ENCODE measurements at regions not wholly inside any gene's neighbourhood (a gene's known extent, or its start where the extent isn't known, plus 50 kb on each side); places are given as distances from the start of the nearest gene placed in this dataset.

- no peaks in the 10 kb centered on the region for H3K9me3 Mint-ChIP-seq
Observed at GRCh38 chr14:73800970-73801515, 50.6 kb upstream of the PTGR2 start.

GRCh38 chr14:73797543-73798265 is 53.9 kb upstream of the PTGR2 start:
- no peak overlapping the region for H3K4me3 Mint-ChIP-seq
- no peaks in the 10 kb centered on the region for H3K9me3 Mint-ChIP-seq
- DNase-seq (ENCODE audit: low spot score): no peak
- H3K27ac Mint-ChIP-seq: no peak overlapping the region
- H3K4me1 Mint-ChIP-seq (ENCODE audit: low read depth): no peaks in the 10 kb centered on the region
- no peaks in the 10 kb centered on the region for H3K27me3 Mint-ChIP-seq (ENCODE audit: low read depth)
- H3K36me3 Mint-ChIP-seq (ENCODE audit: low read depth): no peaks in the 10 kb centered on the region

More at GRCh38 chr14:73800970-73801515, 50.6 kb upstream of the PTGR2 start:
- H3K4me1 Mint-ChIP-seq (ENCODE audit: low read depth): no peaks in the 10 kb centered on the region
- DNase-seq (ENCODE audit: low spot score): no peak
- H3K27ac Mint-ChIP-seq: no peak overlapping the region
- no peaks in the 10 kb centered on the region for H3K27me3 Mint-ChIP-seq (ENCODE audit: low read depth)
- no peak overlapping the region for H3K4me3 Mint-ChIP-seq
- no peaks in the 10 kb centered on the region for H3K36me3 Mint-ChIP-seq (ENCODE audit: low read depth)

- no peak overlapping the region for H3K27ac Mint-ChIP-seq
- DNase-seq (ENCODE audit: low spot score): no peak
- no peaks in the 10 kb centered on the region for H3K36me3 Mint-ChIP-seq (ENCODE audit: low read depth)
- no peak overlapping the region for H3K4me3 Mint-ChIP-seq
- H3K9me3 Mint-ChIP-seq: no peaks in the 10 kb centered on the region
- no peaks in the 10 kb centered on the region for H3K4me1 Mint-ChIP-seq (ENCODE audit: low read depth)
- H3K27me3 Mint-ChIP-seq (ENCODE audit: low read depth): no peaks in the 10 kb centered on the region
Observed at GRCh38 chr14:73796893-73797542, 54.6 kb upstream of the PTGR2 start.

- H3K9me3 Mint-ChIP-seq: no peaks in the 10 kb centered on the region
- no peak for DNase-seq (ENCODE audit: low spot score)
- H3K36me3 Mint-ChIP-seq (ENCODE audit: low read depth): no peaks in the 10 kb centered on the region
- H3K27ac Mint-ChIP-seq: no peak overlapping the region
- H3K4me3 Mint-ChIP-seq: no peak overlapping the region
- no peaks in the 10 kb centered on the region for H3K4me1 Mint-ChIP-seq (ENCODE audit: low read depth)
- H3K27me3 Mint-ChIP-seq (ENCODE audit: low read depth): no peaks in the 10 kb centered on the region
Observed at GRCh38 chr14:73796415-73796814, 55.2 kb upstream of the PTGR2 start.

- no peaks in the 10 kb centered on the region for H3K36me3 Mint-ChIP-seq (ENCODE audit: low read depth)
- H3K4me1 Mint-ChIP-seq (ENCODE audit: low read depth): no peaks in the 10 kb centered on the region
- H3K27me3 Mint-ChIP-seq (ENCODE audit: low read depth): no peaks in the 10 kb centered on the region
- no peak overlapping the region for H3K4me3 Mint-ChIP-seq
- DNase-seq (ENCODE audit: low spot score): no peak
- no peaks in the 10 kb centered on the region for H3K9me3 Mint-ChIP-seq
- no peak overlapping the region for H3K27ac Mint-ChIP-seq
Observed at GRCh38 chr14:73795974-73796373, 55.7 kb upstream of the PTGR2 start.

GRCh38 chr14:73795466-73795865 is 56.2 kb upstream of the PTGR2 start:
- no peak overlapping the region for H3K27ac Mint-ChIP-seq
- no peaks in the 10 kb centered on the region for H3K36me3 Mint-ChIP-seq (ENCODE audit: low read depth)
- H3K4me3 Mint-ChIP-seq: no peak overlapping the region
- no peaks in the 10 kb centered on the region for H3K27me3 Mint-ChIP-seq (ENCODE audit: low read depth)
- no peaks in the 10 kb centered on the region for H3K9me3 Mint-ChIP-seq
- DNase-seq (ENCODE audit: low spot score): no peak
- no peaks in the 10 kb centered on the region for H3K4me1 Mint-ChIP-seq (ENCODE audit: low read depth)

GRCh38 chr14:73794146-73794545 is 57.5 kb upstream of the PTGR2 start:
- H3K27ac Mint-ChIP-seq: no peak overlapping the region
- no peak for DNase-seq (ENCODE audit: low spot score)
- H3K4me1 Mint-ChIP-seq (ENCODE audit: low read depth): peaks cover under 1% of the 10 kb centered on the region
- no peaks in the 10 kb centered on the region for H3K36me3 Mint-ChIP-seq (ENCODE audit: low read depth)
- H3K27me3 Mint-ChIP-seq (ENCODE audit: low read depth): no peaks in the 10 kb centered on the region
- no peak overlapping the region for H3K4me3 Mint-ChIP-seq
- no peaks in the 10 kb centered on the region for H3K9me3 Mint-ChIP-seq

- Mint-ChIP-seq H3K4me3 (no peak overlapping the region), H3K27ac (no peak overlapping the region), H3K9me3 (no peaks in the 10 kb centered on the region), H3K4me1 (ENCODE audit: low read depth) (peaks cover 17% of the 10 kb centered on the region), H3K27me3 (ENCODE audit: low read depth) (no peaks in the 10 kb centered on the region), H3K36me3 (ENCODE audit: low read depth) (no peaks in the 10 kb centered on the region)
- no peak for DNase-seq (ENCODE audit: low spot score)
Observed at GRCh38 chr14:73792481-73792880, 59.1 kb upstream of the PTGR2 start.

GRCh38 chr14:73789989-73790581 is 61.5 kb upstream of the PTGR2 start:
- no peak for DNase-seq (ENCODE audit: low spot score)
- Mint-ChIP-seq H3K4me3 (no peak overlapping the region), H3K27me3 (ENCODE audit: low read depth) (no peaks in the 10 kb centered on the region), H3K36me3 (ENCODE audit: low read depth) (no peaks in the 10 kb centered on the region), H3K27ac (no peak overlapping the region), H3K9me3 (no peaks in the 10 kb centered on the region), H3K4me1 (ENCODE audit: low read depth) (peaks cover 26% of the 10 kb centered on the region)

- no peak for DNase-seq (ENCODE audit: low spot score)
- no peaks in the 10 kb centered on the region for H3K9me3 Mint-ChIP-seq
- peak overlapping the region; percentile 98 for H3K27ac Mint-ChIP-seq
- H3K27me3 Mint-ChIP-seq (ENCODE audit: low read depth): no peaks in the 10 kb centered on the region
- peak overlapping the region; percentile 93 for H3K4me3 Mint-ChIP-seq
- H3K36me3 Mint-ChIP-seq (ENCODE audit: low read depth): no peaks in the 10 kb centered on the region
- H3K4me1 Mint-ChIP-seq (ENCODE audit: low read depth): peaks cover 38% of the 10 kb centered on the region
Observed at GRCh38 chr14:73788701-73789551, 62.7 kb upstream of the PTGR2 start.

GRCh38 chr14:73788317-73788598 is 63.4 kb upstream of the PTGR2 start:
- no peaks in the 10 kb centered on the region for H3K36me3 Mint-ChIP-seq (ENCODE audit: low read depth)
- no peaks in the 10 kb centered on the region for H3K27me3 Mint-ChIP-seq (ENCODE audit: low read depth)
- H3K4me1 Mint-ChIP-seq (ENCODE audit: low read depth): peaks cover 44% of the 10 kb centered on the region
- peak overlapping the region; percentile 98 for H3K27ac Mint-ChIP-seq
- peak overlapping the region; percentile 93 for H3K4me3 Mint-ChIP-seq
- DNase-seq (ENCODE audit: low spot score): no peak
- H3K9me3 Mint-ChIP-seq: no peaks in the 10 kb centered on the region

GRCh38 chr14:73787486-73788316 is 63.9 kb upstream of the PTGR2 start:
- Mint-ChIP-seq H3K9me3 (no peaks in the 10 kb centered on the region), H3K27me3 (ENCODE audit: low read depth) (no peaks in the 10 kb centered on the region), H3K36me3 (ENCODE audit: low read depth) (peaks cover 3% of the 10 kb centered on the region), H3K4me1 (ENCODE audit: low read depth) (peaks cover 50% of the 10 kb centered on the region), H3K4me3 (peak overlapping the region; percentile 93), H3K27ac (peak overlapping the region; percentile 98)
- DNase-seq (ENCODE audit: low spot score): peak; percentile 75
